COLO668 (cell line): ENCODE measurements at regions not wholly inside any gene's neighbourhood (a gene's known extent, or its start where the extent isn't known, plus 50 kb on each side); places are given as distances from the start of the nearest gene placed in this dataset.

Source experiments
- DNase-seq: peaks from one replicate; lab custom pipeline; 2025; ENCODE audit not compliant: unreplicated experiment; lab: John Stamatoyannopoulos, UW

DNA sequence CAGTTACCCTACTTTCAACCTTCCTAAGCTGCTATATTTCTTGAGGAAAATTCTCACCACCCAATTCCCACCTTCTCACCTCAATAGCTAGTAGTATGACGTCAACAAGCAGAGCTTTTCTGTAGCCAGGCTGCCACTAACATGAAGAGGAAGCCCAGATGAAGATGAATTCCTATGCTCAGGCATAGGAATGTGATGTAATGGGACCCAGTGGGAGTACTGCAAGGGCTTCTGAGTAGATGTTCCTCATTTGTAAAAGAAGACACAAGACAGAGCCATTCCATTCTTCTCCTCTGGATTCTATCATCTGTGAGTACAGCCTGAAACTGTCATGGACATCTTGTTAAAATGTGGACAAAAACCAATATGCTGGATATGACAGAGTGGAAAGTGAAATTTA, 81.6 kb upstream of the KLF3 start:
- no peak for DNase-seq

DNA sequence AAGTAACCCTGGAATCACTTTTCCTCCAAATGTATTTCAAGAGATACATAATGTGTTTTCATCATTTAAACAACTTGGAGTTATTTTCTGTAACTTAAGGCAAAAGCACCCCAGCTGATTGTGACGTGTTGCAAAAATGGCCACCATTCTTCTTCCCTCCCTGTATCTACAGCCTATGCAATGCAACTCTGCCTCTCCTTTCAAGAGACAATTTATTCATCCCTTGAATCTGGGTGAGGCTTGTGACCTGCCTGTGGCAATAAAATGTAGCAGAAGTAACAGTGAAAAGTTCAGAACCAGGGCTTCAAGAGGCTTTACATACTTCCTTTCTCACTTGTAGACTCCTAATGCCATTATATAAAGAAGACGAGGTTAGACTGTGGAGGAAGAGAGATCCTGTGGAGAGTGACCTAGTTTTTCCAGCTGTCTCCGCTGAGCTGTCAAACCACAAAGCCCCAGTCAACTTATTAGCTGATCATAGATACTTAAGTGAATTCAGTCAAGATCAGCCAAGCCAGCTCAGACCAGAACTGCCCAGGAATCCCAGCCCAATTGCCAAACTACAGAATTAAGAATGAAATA, 81.0 kb upstream of the KLF3 start:
- no peak for DNase-seq

DNA sequence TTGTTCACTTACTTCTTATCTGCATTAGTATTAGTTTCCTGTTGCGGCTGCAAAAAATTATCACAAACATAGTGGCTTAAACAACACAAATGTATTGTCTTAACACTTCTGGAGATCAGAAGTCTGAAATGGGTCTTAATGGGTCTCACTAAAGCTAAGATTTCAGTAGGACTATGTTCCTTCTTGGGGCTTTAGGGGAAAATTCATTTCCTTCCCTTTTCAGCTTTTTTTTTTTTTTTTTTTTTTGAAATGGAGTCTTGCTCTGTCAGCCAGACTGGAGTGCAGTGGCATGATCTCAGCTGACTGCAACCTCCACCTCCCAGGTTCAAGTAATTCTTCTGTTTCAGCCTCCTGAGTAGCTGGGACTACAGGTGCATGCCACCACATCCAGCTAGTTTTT, 78.1 kb upstream of the KLF3 start:
- no peak for DNase-seq

DNA sequence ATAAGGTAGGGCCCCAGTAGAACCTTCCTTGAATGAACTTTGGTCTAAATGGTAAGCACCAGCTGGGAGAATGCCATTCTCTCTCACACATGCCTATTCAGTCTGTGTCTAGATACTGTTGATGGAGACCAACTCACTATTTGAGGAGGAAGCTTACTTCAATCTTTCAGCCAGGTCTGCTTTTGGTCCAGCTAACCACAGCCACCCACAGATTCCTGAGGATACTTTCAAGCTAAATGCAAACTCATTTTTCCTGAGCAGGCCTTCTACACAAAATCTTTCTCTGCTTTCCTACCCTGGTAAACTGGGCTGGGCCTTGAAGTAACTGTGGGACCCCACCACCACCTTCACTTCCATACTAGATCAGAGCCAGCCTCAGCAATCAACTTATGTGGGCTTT, 76.9 kb upstream of the KLF3 start:
- no peak for DNase-seq

DNA sequence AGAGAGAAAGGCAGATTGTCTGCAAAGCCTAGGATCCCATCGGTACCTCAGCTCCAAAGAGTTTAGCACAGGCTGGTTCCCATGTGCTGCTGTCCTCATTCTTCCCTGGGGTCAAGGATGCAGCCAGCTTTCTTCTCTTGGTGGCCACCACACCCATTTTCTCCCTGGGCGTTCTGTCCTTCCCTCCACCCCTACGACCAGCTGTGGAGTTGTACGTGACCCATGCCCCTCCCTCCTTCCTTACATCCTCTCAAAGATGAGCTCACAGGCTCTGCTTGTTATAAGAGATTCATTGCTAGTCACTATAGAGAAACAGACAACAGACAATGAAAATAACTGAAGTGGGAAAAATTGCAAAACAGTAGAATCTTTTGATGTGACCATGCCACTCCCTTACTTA, 74.0 kb upstream of the KLF3 start:
- DNase-seq: no peak

- DNase-seq: no peak
Measured at GRCh38 chr4:38591617-38592337, 72.2 kb upstream of the KLF3 start.

DNA sequence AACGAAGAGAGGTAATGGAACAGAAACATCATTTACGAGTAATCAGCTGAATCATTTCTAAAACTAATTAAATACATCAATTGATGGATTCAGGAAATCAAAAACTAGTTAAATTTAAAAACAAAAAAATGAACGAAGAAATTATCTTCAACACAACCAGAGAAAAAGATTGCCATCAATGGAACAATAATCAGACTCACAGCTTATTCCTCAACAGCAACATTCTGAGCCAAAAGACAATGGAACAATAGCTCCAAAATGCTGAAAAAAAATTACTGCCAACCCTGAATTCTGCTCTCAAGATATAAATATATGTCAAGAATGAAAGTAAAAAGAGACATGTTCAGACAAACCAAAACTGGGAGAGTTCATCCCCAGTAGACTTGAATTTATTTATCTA, 65.5 kb upstream of the KLF3 start:
- no peak for DNase-seq

GRCh38 chr4:38600575-38600974, 63.4 kb upstream of the KLF3 start:
- peak; percentile 8 for DNase-seq

- DNase-seq: peak; percentile 53
Measured at GRCh38 chr4:38601244-38601915, 62.6 kb upstream of the KLF3 start.

GRCh38 chr4:38601916-38602291, 62.1 kb upstream of the KLF3 start:
- no peak for DNase-seq

- DNase-seq: no peak
Measured at GRCh38 chr4:38603652-38604051, 60.3 kb upstream of the KLF3 start.

DNA sequence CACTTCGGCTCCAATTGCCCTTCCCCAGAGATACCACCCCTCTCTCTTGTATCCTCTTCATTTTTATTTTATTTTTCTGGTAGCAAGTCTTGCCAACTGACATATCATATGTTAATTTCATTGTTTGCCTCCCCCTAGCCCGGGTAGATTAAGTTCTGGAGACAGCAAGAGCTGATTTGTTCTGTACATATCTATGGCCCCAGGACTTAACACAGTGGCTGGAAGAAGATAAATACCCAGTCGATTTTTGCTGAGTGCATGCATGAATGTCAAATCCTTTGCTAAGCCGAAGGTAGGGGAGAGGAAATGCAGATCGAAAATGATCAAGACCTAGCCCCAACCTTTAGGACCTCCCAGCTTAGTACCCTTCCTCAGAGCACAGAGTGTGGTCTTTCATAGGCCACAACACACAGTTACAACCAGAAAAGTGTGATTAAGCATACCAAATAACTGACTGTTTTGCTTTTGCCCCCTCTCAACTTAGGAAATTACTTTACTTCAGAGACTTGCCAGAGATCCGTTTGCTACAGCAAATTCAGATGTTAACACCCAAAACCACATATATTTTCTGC, 58.7 kb upstream of the KLF3 start:
- DNase-seq: no peak

- DNase-seq: peak; percentile 65
Measured at GRCh38 chr4:38605753-38606586, 58.0 kb upstream of the KLF3 start.

GRCh38 chr4:38606587-38606905, 57.5 kb upstream of the KLF3 start:
- no peak for DNase-seq

- no peak for DNase-seq
Measured at GRCh38 chr4:38609614-38610013, 54.4 kb upstream of the KLF3 start.

DNA sequence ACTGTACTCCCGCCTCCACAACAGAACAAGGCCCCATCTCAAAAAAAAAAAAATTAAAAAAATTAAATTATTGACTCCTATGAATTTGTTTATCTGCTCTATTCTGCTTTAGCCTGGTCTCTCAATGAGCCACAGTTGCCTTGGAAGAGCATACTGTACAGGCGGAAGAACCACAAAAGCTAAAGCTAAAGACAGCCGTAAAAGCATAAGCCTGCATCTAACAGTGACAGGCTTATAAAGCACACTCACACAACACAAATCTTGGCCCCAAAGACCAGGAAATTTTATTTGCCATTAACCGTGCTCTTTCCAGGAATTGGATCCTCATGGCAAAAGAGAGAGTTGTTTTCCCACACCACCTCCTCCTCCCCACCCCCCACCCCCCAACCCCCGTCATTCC, 53.5 kb upstream of the KLF3 start:
- DNase-seq: no peak

DNA sequence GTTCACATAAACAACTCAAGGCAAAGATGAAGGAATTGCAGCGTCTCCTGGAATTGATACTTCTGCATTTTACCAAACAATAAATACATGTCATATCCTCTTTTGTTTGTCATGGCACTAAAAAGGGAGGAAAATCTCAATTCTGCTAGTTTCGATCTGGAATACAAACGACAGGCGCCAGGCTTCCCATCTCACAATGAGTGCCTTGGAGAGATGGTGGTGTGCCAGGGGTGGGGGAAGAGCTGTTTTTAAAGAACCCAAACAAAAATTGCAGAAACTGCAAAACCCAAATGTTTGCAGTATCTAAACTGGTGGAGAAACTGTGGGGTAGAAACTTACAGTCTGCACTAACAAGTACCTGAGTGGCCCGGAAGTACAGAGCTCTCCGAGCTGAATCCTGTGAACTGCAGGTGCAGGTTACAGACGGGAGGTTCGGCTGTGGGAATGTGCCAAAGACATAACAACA, 53.0 kb upstream of the KLF3 start:
- no peak for DNase-seq

GRCh38 chr4:38611676-38612075, 52.3 kb upstream of the KLF3 start:
- no peak for DNase-seq

DNA sequence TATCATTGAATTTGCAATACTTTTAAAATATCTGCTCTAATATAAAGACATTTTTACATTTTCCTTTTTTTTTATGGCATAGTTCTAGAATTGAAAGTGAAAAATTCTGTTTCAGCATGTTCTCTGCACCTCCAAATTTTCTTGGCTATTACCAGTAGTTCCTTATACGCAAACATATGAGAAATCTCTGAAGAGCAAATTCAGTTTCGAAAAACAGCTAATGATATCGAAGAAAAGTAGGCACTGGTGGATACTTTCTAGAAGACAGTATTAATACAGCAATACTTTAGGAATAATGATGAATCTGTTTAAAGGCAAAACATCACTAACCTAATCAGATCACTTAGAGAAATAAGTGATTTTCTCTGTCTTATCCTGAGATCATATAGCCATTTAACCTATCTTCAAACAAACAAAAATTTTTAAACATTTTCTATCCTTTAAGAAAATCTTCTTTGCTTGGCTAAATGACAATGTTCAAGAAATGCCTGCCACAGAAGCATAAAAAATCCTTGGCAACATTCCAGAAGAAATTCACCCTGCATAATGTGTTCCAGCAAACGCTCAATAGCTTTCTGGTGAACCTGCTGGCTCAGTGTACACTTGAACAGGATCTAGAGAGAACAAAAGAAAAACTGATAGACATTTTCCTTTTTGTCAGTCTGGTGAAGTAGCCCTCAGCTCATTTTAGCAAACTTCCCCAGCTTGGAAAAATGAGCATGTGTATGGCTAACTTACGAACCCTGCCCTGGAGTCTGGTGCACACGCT, 51.2 kb upstream of the KLF3 start:
- no peak for DNase-seq
